ENCODE measurements at regions not wholly inside any gene's neighbourhood (a gene's known extent, or its start where the extent isn't known, plus 50 kb on each side); places are given as distances from the start of the nearest gene placed in this dataset.

DNA sequence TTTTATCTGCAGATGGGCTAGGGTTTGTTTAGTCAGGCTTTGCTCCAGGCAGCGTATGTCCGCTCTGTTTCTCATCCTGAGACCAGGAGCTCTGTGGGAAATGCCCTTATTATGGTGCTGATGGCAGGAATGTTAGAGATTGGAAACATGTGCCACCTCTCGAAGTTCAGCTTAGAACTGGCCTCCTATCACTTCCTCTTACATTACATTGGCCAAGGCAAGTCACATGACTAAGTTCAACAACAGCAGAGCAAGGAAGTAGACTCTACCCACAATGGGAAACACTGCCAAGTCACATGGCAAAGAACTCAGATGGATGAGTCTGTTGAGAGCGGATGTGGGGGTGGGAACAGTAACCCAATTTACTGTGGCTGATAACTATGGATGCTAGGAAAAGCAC, 161.9 kb upstream of the WSCD2 start:
- TF ChIP-seq EZH2 (IDR thresholded peaks at IDR 0.05; ENCODE audit: insufficient read depth, poor library complexity, severe bottlenecking) (no peak), EZH2phosphoT487 (IDR thresholded peaks at IDR 0.05; ENCODE audit: insufficient read depth, low read depth) (no peak)

All from GM23248 (cell line).